Ovary (tissue), 7 donors: ENCODE measurements at regions not wholly inside any gene's neighbourhood (a gene's known extent, or its start where the extent isn't known, plus 50 kb on each side); places are given as distances from the start of the nearest gene placed in this dataset.

Experiments
- DNase-seq, 5 donors: peaks; one replicate each; pipeline ENCODE4 v3.0.0-alpha.2; 2019 to 2020
- H3K27ac ChIP-seq, 2 donors: fragments of 200-600 bp; one replicate each; pipeline versions ENCODE4 v1.5.1 to v1.8.0; 2019 to 2022
- H3K27me3 ChIP-seq: fragments of 200-600 bp; one replicate; pipeline ENCODE4 v1.8.0; 2022
- H3K36me3 ChIP-seq: fragments of 200-600 bp; sonication (generic); one replicate; pipeline ENCODE4 v1.5.1; 2019
- H3K4me1 ChIP-seq: one replicate; pipeline ENCODE4 v1.8.1; 2013; ENCODE audit warnings: mild to moderate bottlenecking, moderate library complexity; ENCODE audit not compliant: insufficient read depth
- H3K4me3 ChIP-seq: fragments of 200-600 bp; sonication (generic); one replicate; pipeline ENCODE4 v1.5.1; 2017
- H3K9me3 ChIP-seq, 2 donors: fragments of 200-600 bp in 1 of 2; sonication (generic) in 1 of 2; one replicate each; pipeline versions ENCODE4 v1.5.1 to v1.8.1; 2013 to 2019; ENCODE audit warnings: mild to moderate bottlenecking in 1 of 2, moderate library complexity in 1 of 2
- CTCF ChIP-seq, 3 donors: fragments of 450-650 bp in 2 of 3; fragments of 200-600 bp in 1 of 3; IDR thresholded peaks; one replicate each; pipeline versions ENCODE4 v1.5.1 to v1.8.0; 2016 to 2022; ENCODE audit warnings: antibody characterized with exemption in 3 of 3, mild to moderate bottlenecking in 1 of 3
- EP300 ChIP-seq: sonication (generic); formaldehyde crosslinking; IDR thresholded peaks from one replicate; pipeline ENCODE4 v1.6.1; 2017; ENCODE audit warnings: antibody characterized with exemption
- POLR2A ChIP-seq: fragments of 450-650 bp; IDR thresholded peaks from one replicate; pipeline ENCODE4 v1.6.1; 2017; ENCODE audit warnings: antibody characterized with exemption, mild to moderate bottlenecking, moderate library complexity
- WGBS, 3 donors: extraction: QIAGEN DNeasy Blood & Tissue Kit in 1 of 3; methylation state at CpG; one replicate each; pipeline versions ENCODE4 v1.1.5 to v1.1.7; 2013 to 2017; 5-methylcytosine and 5-hydroxymethylcytosine counted together
- intact Hi-C, 4 donors: fragments of 100-400 bp; cut with DNase I; formaldehyde crosslinking; loops; one replicate each; pipeline versions ENCODE4 v1.11.0 to v1.15.1; 2022 to 2023
- donor health status: DM: no; HTN: no; CAD: no; lungs with moderate emphysema.
- donor health status: DM: no; HTN: no; CAD: no.
- donor health status: Bipolar disorder and iron deficiency.
- donor health status: DM: no; HTN: no; CAD: no.
- donor health status: DM: yes; HTN: yes; CAD: no.

- H3K36me3 ChIP-seq: no peaks in the 10 kb centered on the region
- TF ChIP-seq POLR2A: no peak
- TF ChIP-seq EP300: no peak
- TF ChIP-seq CTCF (IDR thresholded peaks at IDR 0.05): no peak
- H3K27me3 ChIP-seq: no peaks in the 10 kb centered on the region
- intact Hi-C loops: no loop called here
- H3K27ac ChIP-seq: no peak overlapping the region
- no peak overlapping the region for H3K4me3 ChIP-seq
- WGBS, 3 donors: 85 to 87% (median 86%) methylated on average over 3 of the region's 3 CpGs
- no peaks in the 10 kb centered on the region for H3K9me3 ChIP-seq
- DNase-seq: no peak
- H3K4me1 ChIP-seq: no peaks in the 10 kb centered on the region
Measured at GRCh38 chr2:14454202-14454601, 178.3 kb upstream of the LRATD1 start.

GRCh38 chr2:14459786-14460325 lies 172.7 kb upstream of the LRATD1 start:
- DNase-seq: no peak
- intact Hi-C loops: no loop called here
- H3K36me3 ChIP-seq: no peaks in the 10 kb centered on the region
- no peaks in the 10 kb centered on the region for H3K4me1 ChIP-seq
- no peak for TF ChIP-seq CTCF (IDR thresholded peaks at IDR 0.05)
- no peak for TF ChIP-seq EP300
- no peak for TF ChIP-seq POLR2A
- no peak overlapping the region for H3K4me3 ChIP-seq
- 86 to 92% (median 90%) methylated on average over 1 of the region's 1 CpG for WGBS, 3 donors
- H3K27me3 ChIP-seq: no peaks in the 10 kb centered on the region
- no peak overlapping the region for H3K27ac ChIP-seq
- H3K9me3 ChIP-seq: no peaks in the 10 kb centered on the region

- Histone ChIP-seq H3K36me3 (no peaks in the 10 kb centered on the region), H3K27ac (no peak overlapping the region), H3K9me3 (no peaks in the 10 kb centered on the region), H3K27me3 (no peaks in the 10 kb centered on the region), H3K4me3 (no peak overlapping the region), H3K4me1 (no peaks in the 10 kb centered on the region)
- WGBS, 3 donors: 83 to 87% (median 85%) methylated on average over 5 of the region's 5 CpGs
- DNase-seq: no peak
- intact Hi-C loops: no loop called here
- TF ChIP-seq POLR2A (no peak), EP300 (no peak), CTCF (IDR thresholded peaks at IDR 0.05) (no peak)
Measured at GRCh38 chr2:14475994-14476393, 156.5 kb upstream of the LRATD1 start.

GRCh38 chr2:14479486-14479885 lies 153.0 kb upstream of the LRATD1 start:
- TF ChIP-seq POLR2A: no peak
- no peak for DNase-seq
- Histone ChIP-seq H3K9me3 (no peaks in the 10 kb centered on the region), H3K27me3 (no peaks in the 10 kb centered on the region), H3K4me1 (no peaks in the 10 kb centered on the region), H3K36me3 (no peaks in the 10 kb centered on the region), H3K27ac (no peak overlapping the region), H3K4me3 (no peak overlapping the region)
- 86 to 94% (median 89%) methylated on average over 2 of the region's 2 CpGs for WGBS, 3 donors
- intact Hi-C loops: no loop called here

- no peaks in the 10 kb centered on the region for H3K27me3 ChIP-seq
- intact Hi-C loops: loop anchor here in 1 of 4 donors (10.0 kb wide), 1 partner anchor 1135 kb away; no protein-coding TSS in a partner anchor
- no peaks in the 10 kb centered on the region for H3K4me1 ChIP-seq
- 39 to 89% (median 40%) methylated on average over 2 of the region's 2 CpGs for WGBS, 3 donors
- no peak overlapping the region for H3K4me3 ChIP-seq
- no peak overlapping the region for H3K27ac ChIP-seq
- TF ChIP-seq POLR2A (no peak), EP300 (no peak), CTCF (IDR thresholded peaks at IDR 0.05) (no peak)
- H3K36me3 ChIP-seq: no peaks in the 10 kb centered on the region
- H3K9me3 ChIP-seq: no peaks in the 10 kb centered on the region
- no peak for DNase-seq
Measured at GRCh38 chr2:14480120-14480519, 152.4 kb upstream of the LRATD1 start.
